NCI-H69 (cell line): ENCODE measurements at regions not wholly inside any gene's neighbourhood (a gene's known extent, or its start where the extent isn't known, plus 50 kb on each side); places are given as distances from the start of the nearest gene placed in this dataset.

Experiments used
- DNase-seq: peaks from one replicate; lab custom pipeline; 2025; lab: John Stamatoyannopoulos, UW

DNA sequence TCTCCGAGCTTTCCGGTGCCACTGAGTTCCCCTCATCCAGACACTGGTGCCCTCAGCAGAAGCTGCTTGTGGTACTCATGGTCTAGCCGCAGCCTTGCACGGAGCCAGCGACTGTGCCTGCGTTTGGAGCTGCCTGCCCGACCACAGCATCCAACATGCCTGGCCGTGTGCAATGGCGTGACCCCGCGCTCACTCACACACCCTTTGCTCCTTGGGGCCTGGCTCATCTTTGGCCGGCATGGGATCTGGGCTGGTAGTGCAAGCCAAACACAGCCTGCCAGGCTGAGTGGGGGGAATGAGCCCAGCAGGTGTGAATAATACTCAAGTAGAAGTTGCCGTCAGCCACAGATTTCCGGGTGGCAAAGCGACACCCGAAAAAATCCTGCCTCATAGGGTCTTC, 1178.7 kb upstream of the GBE1 start:
- no peak for DNase-seq

GRCh38 chr3:82939491-82940097, 1178.1 kb upstream of the GBE1 start:
- DNase-seq: no peak

GRCh38 chr3:82938821-82939328, 1177.4 kb upstream of the GBE1 start:
- DNase-seq: no peak

- peak; percentile 51 for DNase-seq
Observed at GRCh38 chr3:82927309-82928253, 1166.1 kb upstream of the GBE1 start.

DNA sequence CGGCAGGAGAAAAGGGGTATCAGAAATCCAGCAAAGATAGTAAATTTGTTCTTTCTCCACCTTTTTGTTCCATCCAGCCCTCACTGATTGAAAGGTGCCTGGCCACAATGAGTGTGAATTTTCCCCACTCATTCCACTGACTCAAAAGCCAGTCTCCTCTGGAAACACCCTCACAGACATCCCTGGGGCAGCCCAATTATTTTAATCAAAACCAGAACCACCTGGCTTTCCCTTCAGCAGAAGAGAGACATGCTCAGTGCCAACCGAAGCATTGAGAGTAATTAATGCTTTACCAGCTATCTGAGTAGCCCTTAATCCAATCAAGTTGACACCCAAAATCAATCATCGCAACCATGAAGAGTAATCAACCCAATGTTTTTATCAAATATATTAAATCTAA, 1129.6 kb upstream of the GBE1 start:
- DNase-seq: no peak

GRCh38 chr3:82883072-82883471, 1121.6 kb upstream of the GBE1 start:
- no peak for DNase-seq

DNA sequence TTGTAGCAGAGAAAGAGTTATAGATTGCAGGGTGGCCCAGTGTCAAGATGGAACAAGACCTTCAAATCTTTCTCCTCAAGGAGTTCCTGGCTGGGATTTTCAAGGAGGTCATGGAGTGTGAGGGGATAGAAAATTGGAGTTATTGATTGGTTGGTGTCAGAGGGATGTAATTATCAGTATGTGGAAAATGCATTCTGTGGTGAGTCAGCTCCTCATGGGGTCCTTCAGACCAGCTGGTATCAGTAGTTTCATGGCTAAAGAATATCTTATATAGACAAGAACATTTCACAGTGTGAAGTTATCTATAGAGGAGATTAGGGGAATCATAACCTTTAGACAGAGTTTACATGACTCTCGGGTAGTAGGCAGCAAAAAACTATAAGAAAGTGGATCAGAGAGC, 1114.0 kb upstream of the GBE1 start:
- no peak for DNase-seq

GRCh38 chr3:82839871-82840270, 1078.4 kb upstream of the GBE1 start:
- no peak for DNase-seq

- no peak for DNase-seq
Observed at GRCh38 chr3:82834098-82834497, 1072.7 kb upstream of the GBE1 start.

GRCh38 chr3:82824491-82824890, 1063.0 kb upstream of the GBE1 start:
- no peak for DNase-seq

DNA sequence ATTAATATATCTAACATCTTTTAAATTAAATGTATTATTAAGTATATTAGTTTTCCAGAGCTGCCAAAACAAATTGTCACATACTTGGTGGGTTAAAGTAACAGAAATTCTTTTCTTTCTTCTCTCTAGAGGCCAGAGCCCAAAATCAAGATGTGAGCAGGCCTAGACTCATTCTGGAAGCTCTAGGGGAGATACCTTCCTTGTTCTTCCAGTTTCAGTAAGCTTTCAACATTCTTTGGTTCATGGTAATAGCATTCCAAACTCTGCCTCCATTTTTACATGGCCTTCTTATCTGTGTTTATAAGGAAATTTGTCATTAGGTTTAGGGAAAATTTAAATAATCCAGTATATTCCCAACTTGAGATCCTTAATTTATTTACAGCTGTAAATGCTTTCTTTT, 1054.6 kb upstream of the GBE1 start:
- no peak for DNase-seq

GRCh38 chr3:82815417-82816058, 1054.1 kb upstream of the GBE1 start:
- DNase-seq: no peak

GRCh38 chr3:82814660-82815059, 1053.2 kb upstream of the GBE1 start:
- DNase-seq: no peak

- no peak for DNase-seq
Observed at GRCh38 chr3:82807781-82808180, 1046.3 kb upstream of the GBE1 start.

- DNase-seq: no peak
Observed at GRCh38 chr3:82802501-82802900, 1041.1 kb upstream of the GBE1 start.

DNA sequence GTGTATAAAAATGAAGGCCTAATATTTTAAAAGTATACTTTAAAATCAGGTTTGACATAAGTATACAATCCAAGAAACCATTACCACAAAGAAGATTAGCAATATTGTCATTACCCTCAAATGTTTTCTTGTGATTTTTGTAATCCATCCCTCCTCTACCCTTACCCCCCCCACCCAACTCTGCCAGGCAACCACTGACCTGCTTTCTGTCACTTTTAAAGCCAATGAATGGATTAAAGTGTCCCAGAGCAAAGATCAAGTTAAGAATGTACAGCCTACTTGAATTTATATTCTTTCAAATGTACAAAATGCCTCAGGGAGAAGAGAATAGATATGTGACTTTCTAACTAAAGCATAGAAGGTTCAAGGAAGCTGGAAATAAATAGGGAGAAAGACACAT, 1038.8 kb upstream of the GBE1 start:
- DNase-seq: no peak

- DNase-seq: no peak
Observed at GRCh38 chr3:82796765-82797164, 1035.3 kb upstream of the GBE1 start.

GRCh38 chr3:82791241-82791640, 1029.8 kb upstream of the GBE1 start:
- no peak for DNase-seq

DNA sequence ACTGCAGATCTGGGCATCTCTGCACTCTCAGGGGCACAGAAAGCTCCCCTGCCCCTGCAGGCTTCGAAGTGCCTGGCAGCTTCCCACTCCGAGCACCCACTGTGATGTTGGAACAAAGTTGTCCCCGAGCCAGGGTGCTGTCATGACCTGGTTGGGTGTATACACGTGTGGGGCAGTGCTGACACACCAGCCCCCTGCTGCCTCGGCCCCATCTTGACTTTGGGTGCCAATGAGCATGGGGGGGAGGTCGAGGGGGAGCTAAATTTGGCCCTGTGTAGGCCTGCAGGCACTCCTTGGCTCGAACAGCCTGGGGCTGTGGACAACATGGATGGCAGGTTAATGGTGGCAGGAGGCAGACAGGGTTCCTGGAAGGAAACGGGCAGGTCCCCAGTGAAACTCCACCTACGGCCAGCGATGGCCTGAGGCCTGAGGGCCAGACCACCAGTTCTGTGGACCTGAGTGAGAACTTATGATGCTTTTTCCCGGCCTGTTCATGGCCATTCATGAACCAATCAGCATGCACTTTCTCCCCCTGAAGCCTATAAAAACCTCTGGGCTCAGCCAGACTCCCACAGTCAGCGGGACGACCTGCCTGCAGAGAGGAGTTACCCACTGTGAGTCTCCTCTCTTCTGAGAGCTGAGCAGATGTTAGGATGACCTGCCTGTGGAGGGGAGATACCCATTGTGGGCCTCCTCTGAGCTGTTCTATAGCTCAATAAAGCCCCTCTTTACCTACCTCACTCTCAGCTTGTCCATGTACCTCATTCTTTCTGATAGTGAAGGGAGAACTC, 1029.1 kb upstream of the GBE1 start:
- no peak for DNase-seq

GRCh38 chr3:82783194-82783593, 1021.7 kb upstream of the GBE1 start:
- no peak for DNase-seq

DNA sequence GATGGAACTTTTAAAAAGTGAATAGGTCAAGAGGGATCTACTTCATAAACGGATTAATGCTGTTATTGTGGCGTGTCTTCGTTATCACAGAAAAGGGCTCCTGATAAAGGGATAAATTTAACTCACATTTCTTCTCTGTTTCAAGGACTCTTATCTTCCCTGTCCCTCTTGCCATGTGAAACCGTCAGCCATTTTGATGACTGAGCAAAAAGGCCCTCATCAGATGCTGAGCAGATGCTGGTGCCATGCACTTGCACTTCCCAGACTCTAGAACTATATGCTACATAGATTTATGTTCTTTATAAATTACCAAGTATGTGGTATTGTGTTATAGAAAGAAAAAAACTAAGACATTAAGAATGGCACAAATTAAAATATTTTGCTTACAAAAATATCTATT, 1011.8 kb upstream of the GBE1 start:
- DNase-seq: no peak

DNA sequence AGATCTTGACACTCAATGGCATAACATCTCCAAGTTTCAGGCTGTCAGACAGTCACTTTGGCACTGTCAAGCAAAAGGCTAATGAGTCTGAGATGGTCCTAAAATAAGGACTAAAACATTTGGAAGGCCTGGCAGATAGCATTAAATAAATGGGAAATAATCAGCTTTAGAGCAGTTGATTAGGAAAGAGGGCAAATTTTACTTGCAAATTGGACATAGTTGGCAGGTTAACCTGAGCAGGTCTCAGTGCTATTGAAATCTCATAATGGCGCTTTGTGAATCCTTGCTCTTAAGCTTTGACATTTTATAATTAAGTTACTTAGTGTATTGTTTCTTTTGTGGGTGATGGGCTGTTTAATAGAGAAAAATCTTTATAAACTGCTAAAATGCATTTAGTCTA, 1003.1 kb upstream of the GBE1 start:
- DNase-seq: no peak
